ENCODE measurements at regions not wholly inside any gene's neighbourhood (a gene's known extent, or its start where the extent isn't known, plus 50 kb on each side); places are given as distances from the start of the nearest gene placed in this dataset.

- DNase-seq (ENCODE audit: low read depth in 2 of 2), result no peak
Observed at GRCh38 chr13:34114581-34114980, 296.6 kb downstream of the RFC3 start.

- DNase-seq (ENCODE audit: low read depth in 2 of 2), result no peak
Observed at GRCh38 chr13:34116651-34117050, 298.7 kb downstream of the RFC3 start.

GRCh38 chr13:34124666-34125306, 306.8 kb downstream of the RFC3 start:
- no peak for DNase-seq (ENCODE audit: low read depth in 2 of 2)

DNA sequence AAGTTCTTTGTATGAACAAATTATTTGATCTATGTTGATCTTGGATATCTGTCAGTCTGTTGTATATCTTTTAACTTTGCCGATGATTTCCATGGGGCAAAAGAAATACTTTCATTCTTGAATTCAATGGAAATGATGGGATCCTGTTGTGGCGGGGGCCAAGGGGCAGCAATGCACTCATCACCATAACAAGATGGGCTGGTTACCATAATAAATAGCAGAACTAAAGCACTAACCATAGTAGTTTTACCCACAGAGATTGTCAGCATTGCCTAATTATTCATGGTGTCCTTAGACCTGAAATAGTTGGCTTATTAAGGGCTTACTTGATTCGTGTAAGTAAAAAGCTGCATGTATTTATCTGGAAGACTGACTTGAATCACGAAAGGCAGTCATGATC, 309.6 kb downstream of the RFC3 start:
- DNase-seq (ENCODE audit: low read depth in 2 of 2), result no peak

GRCh38 chr13:34128661-34129060, 310.7 kb downstream of the RFC3 start:
- no peak for DNase-seq (ENCODE audit: low read depth in 2 of 2)

DNA sequence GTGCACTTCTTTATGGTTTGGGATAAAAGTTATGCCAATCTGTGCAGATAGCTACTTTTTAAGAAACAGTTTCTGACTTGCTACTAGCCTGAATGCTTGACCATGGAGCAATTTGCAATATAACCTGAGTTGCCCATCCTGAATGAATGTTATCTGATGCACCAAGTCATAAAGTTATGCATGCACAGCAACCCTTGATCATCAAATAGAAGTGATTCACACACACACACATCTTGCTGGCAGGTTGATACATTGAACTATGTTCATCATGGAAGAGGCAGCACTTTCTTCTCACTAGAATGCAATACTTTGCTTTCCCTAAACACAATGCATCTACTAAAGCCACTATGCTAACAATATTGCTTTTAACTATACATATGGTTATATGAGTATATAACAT, 311.5 kb downstream of the RFC3 start:
- DNase-seq (ENCODE audit: low read depth in 2 of 2), result no peak

- DNase-seq (ENCODE audit: low read depth in 2 of 2), result no peak
Observed at GRCh38 chr13:34137200-34137599, 319.3 kb downstream of the RFC3 start.

GRCh38 chr13:34139660-34140227, 321.8 kb downstream of the RFC3 start:
- no peak for DNase-seq (ENCODE audit: low read depth in 2 of 2)

DNA sequence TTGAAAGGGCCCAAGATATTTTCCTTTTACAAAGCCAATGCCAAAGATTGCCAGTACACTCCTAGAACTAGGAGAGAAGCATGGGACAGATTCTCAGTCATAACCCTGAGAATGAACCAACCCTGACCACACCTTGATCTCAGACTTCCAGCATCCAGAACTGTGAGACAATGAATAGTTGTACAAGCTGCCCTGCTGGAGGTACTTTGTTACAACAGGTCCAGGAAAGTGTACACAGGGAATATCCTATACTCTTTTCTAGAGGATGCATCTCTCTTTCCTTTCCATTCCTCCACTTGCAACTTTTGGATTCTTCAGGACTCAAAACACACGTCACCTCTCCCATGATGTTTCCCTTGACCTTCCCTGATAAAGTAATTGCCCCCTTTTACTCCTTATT, 325.7 kb downstream of the RFC3 start:
- no peak for DNase-seq (ENCODE audit: low read depth in 2 of 2)

- DNase-seq (ENCODE audit: low read depth in 2 of 2), result no peak
Observed at GRCh38 chr13:34144142-34144541, 326.2 kb downstream of the RFC3 start.

- no peak for DNase-seq (ENCODE audit: low read depth in 2 of 2)
Observed at GRCh38 chr13:34145061-34145460, 327.1 kb downstream of the RFC3 start.

GRCh38 chr13:34148359-34148758, 330.4 kb downstream of the RFC3 start:
- DNase-seq (ENCODE audit: low read depth in 2 of 2), result no peak

GRCh38 chr13:34151885-34152284, 333.9 kb downstream of the RFC3 start:
- DNase-seq (ENCODE audit: low read depth in 2 of 2), result no peak

DNA sequence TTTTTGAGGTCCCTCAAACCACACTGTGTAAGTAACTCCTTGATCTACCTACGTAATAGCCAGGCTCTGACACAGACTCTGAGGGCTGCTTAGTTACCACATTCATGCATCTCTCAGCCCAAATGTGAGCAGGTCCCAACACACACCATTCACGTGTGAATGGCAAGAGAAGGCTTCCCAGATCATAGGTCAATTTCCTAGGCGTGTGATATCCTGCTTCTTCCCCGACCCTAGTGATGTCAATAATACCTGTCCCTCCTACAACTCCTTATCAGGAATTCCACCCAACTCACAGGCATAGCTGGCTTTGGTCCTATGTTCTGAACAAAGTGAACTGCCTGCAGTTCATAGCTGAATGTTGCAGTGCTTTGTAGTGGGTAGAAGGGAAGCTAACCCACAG, 334.5 kb downstream of the RFC3 start:
- no peak for DNase-seq (ENCODE audit: low read depth in 2 of 2)

GRCh38 chr13:34152996-34153395, 335.0 kb downstream of the RFC3 start:
- no peak for DNase-seq (ENCODE audit: low read depth in 2 of 2)

GRCh38 chr13:34153428-34154180, 335.7 kb downstream of the RFC3 start:
- DNase-seq (ENCODE audit: low read depth in 2 of 2), result no peak

DNA sequence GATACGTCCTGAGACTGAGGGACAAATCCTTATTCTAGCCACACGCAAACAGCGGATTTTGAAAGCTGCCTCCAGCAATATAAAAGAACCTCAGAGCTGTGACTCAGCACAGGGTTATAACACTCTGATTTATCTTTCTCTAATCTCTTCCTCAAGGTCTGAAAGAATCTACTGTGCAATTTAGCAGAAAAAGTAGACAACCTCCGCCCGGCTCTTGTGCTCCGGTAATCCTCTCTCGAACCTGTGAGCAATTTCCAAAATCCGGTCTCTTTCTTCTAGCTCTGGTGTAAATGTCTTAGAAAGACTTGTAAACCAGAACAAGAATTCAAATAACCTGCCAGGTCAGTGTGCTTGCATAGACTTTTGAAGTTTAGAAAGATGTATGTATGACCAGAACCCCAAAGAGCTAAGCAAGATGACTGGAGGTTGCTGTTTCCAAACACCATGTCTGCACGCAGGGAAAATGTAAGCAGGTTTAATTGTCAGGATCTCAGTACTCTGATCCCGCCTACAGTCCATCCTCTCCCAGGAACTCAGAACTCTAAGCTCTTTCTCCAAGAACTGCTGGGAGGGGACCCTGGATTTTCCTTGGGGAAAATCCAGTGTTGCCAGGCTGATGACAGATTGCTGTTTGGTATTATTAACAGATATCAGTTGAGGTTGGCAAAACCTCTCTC, 338.1 kb downstream of the RFC3 start:
- DNase-seq (ENCODE audit: low read depth in 2 of 2), result no peak

DNA sequence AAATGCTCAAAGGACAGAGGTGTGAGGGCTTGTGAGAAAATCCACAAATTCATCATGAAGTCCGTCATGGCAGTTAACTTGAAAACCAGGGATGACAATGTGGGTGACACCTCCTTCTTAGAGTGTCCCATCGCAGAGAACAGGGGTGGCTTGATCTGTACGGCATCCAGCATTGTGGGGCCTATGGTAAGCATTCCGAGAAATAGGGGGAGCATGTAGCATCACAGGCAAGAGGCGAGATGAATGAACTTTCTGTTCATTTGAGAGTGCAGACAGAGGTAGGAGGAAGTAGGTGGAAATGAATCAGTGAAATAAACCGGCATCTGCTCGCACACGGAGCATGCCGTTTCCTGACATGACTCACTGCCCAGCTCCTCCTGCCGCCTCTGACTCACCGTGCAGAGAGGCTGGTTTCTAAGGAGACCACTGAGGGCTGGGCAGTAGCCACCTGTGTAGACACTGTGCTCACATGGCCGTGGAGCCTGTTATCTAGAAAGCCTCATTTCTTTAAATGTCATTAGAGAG, 339.0 kb downstream of the RFC3 start:
- DNase-seq (ENCODE audit: low read depth in 2 of 2), result peak in 1 of 2 donors; percentile 1

- DNase-seq (ENCODE audit: low read depth in 2 of 2), result no peak
Observed at GRCh38 chr13:34159946-34160345, 342.0 kb downstream of the RFC3 start.

DNA sequence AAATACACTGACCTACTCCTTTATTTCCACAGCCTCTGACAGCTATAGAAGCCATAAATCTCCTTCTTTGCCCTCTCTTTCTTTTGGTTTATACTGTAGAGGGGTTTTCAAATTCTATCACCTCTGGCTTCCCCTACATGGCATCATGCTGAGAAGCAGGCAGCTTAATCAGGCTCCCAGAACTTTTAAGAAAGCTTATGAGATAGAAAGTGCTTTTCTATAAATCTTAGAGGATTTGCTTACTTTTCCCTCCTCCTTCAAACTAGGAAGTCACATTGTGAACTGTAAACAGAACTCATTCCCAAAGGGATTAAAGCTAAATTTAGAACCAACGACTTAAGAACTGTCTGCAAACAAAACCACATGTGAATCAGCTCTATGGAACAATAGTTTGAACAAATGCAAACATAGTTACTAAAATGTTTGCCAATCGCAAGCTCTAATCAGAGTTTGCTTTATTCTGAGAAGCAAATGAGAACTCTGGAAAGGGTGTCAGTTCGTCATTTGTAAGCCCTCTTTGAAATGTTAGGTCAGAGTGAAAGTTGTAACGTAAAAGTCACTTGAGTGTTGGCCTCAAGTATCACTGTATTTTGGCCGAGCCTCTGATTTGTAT, 344.1 kb downstream of the RFC3 start:
- no peak for DNase-seq (ENCODE audit: low read depth in 2 of 2)

GRCh38 chr13:34162544-34162933, 344.6 kb downstream of the RFC3 start:
- DNase-seq (ENCODE audit: low read depth in 2 of 2), result no peak

DNA sequence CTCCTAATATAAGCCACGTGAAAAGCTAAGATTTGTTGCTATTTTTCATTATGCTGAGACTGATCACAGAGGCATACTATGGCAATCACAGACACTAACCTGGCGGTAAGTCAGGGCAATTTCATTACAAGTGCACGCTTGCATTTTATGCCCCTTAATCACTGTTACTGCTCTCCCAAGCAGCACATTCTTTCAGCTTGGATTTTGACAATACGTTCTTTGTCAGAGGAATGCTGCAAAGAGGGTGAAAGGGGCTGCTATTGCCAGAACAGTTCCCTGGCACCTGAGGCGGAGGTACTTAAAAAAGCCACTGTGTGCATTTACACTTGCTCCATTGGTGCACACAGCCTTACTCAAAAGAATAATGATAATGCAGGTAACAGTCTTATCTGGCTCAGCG, 346.6 kb downstream of the RFC3 start:
- no peak for DNase-seq (ENCODE audit: low read depth in 2 of 2)

Measured in stimulated activated CD4-positive, alpha-beta T cell treated with anti-CD3 and anti-CD28 coated beads, Interleukin-1b, Interleukin-23, amount 100 ng/mL, for 1 hour (primary cell).